Upper lobe of left lung (tissue), 6 donors: ENCODE measurements at regions not wholly inside any gene's neighbourhood (a gene's known extent, or its start where the extent isn't known, plus 50 kb on each side); places are given as distances from the start of the nearest gene placed in this dataset.

Source experiments
- ATAC-seq, 2 donors: fragments of 200-7000 bp; cut with Tn5 transposase; one replicate each; pipeline ENCODE4 v1.9.1; 2022; ENCODE audit warnings: mild to moderate bottlenecking in 2 of 2, moderate library complexity in 2 of 2; ENCODE audit not compliant: low FRiP score in 2 of 2
- DNase-seq, 2 donors: peaks; one replicate each; pipeline ENCODE4 v3.0.0-alpha.2; 2019 to 2020
- H3K27ac ChIP-seq, 4 donors: fragments of 200-600 bp; sonication (generic); one replicate each; pipeline ENCODE4 v1.5.1; 2016 to 2019
- H3K27me3 ChIP-seq, 4 donors: fragments of 200-600 bp; sonication (generic); one replicate each; pipeline ENCODE4 v1.5.1; 2017 to 2019
- H3K36me3 ChIP-seq, 4 donors: fragments of 200-600 bp; sonication (generic); one replicate each; pipeline ENCODE4 v1.5.1; 2016 to 2019
- H3K4me1 ChIP-seq, 4 donors: fragments of 200-600 bp; sonication (generic); one replicate each; pipeline ENCODE4 v1.5.1; 2018 to 2019
- H3K4me3 ChIP-seq, 4 donors: fragments of 200-600 bp; sonication (generic); one replicate each; pipeline ENCODE4 v1.5.1; 2017 to 2019; ENCODE audit warnings: mild to moderate bottlenecking in 2 of 4, moderate library complexity in 1 of 4
- H3K9me3 ChIP-seq, 4 donors: fragments of 200-600 bp; sonication (generic); one replicate each; pipeline ENCODE4 v1.5.1; 2018 to 2019
- CTCF ChIP-seq, 6 experiments: fragments of 450-650 bp in 4 of 6; fragments of 200-600 bp in 2 of 6; sonication (generic) in 2 of 6; IDR thresholded peaks; one replicate each; pipeline ENCODE4 v1.5.1; 2016 to 2019; ENCODE audit warnings: antibody characterized with exemption in 6 of 6
- EP300 ChIP-seq, 4 donors: sonication (generic); formaldehyde crosslinking; IDR thresholded peaks; one replicate each; pipeline ENCODE4 v1.5.1; 2017; ENCODE audit warnings: antibody characterized with exemption in 4 of 4, control low read depth in 2 of 4
- POLR2A ChIP-seq, 4 donors: fragments of 450-650 bp; IDR thresholded peaks; one replicate each; pipeline ENCODE4 v1.5.1; 2016 to 2017; ENCODE audit warnings: antibody characterized with exemption in 4 of 4, mild to moderate bottlenecking in 2 of 4
- POLR2AphosphoS5 ChIP-seq, 2 donors: sonication (generic); formaldehyde crosslinking; IDR thresholded peaks; one replicate each; pipeline ENCODE4 v1.5.1; 2017; ENCODE audit warnings: antibody characterized with exemption in 2 of 2
- WGBS, 2 donors: methylation state at CpG; one replicate each; pipeline ENCODE4 v1.1.5; 2017 to 2018; 5-methylcytosine and 5-hydroxymethylcytosine counted together
- donor health status: DM: no; HTN: no; CAD: no; lungs with moderate emphysema.
- donor health status: DM: no; HTN: yes; CAD: no; lungs with severe emphysema.

GRCh38 chr3:21944251-21944650 lies 193.2 kb upstream of the ZNF385D start:
- H3K9me3 ChIP-seq: no peaks in the 10 kb centered on the region
- WGBS, 2 donors: 73 to 78% methylated on average over 6 of the region's 6 CpGs
- TF ChIP-seq EP300 (IDR thresholded peaks at IDR 0.05) (no peak), POLR2A (IDR thresholded peaks at IDR 0.05) (no peak), CTCF (IDR thresholded peaks at IDR 0.05) (no peak), POLR2AphosphoS5 (IDR thresholded peaks at IDR 0.05) (no peak)
- no peak for ATAC-seq
- H3K4me1 ChIP-seq: no peaks in the 10 kb centered on the region
- H3K27ac ChIP-seq: no peak overlapping the region
- no peak overlapping the region for H3K4me3 ChIP-seq
- no peak for DNase-seq
- H3K27me3 ChIP-seq: no peaks in the 10 kb centered on the region
- no peaks in the 10 kb centered on the region for H3K36me3 ChIP-seq

- 77 to 81% methylated on average over 3 of the region's 3 CpGs for WGBS, 2 donors
- Histone ChIP-seq H3K4me1 (no peaks in the 10 kb centered on the region), H3K4me3 (no peak overlapping the region), H3K36me3 (no peaks in the 10 kb centered on the region), H3K27me3 (no peaks in the 10 kb centered on the region), H3K9me3 (no peaks in the 10 kb centered on the region), H3K27ac (no peak overlapping the region)
- TF ChIP-seq POLR2AphosphoS5 (IDR thresholded peaks at IDR 0.05) (no peak), EP300 (IDR thresholded peaks at IDR 0.05) (no peak), CTCF (IDR thresholded peaks at IDR 0.05) (no peak), POLR2A (IDR thresholded peaks at IDR 0.05) (no peak)
- DNase-seq (no peak), ATAC-seq (no peak)
Measured at GRCh38 chr3:21952856-21953255, 201.8 kb upstream of the ZNF385D start.

- 69 to 78% methylated on average over 2 of the region's 2 CpGs for WGBS, 2 donors
- no peak for ATAC-seq
- DNase-seq: no peak
- Histone ChIP-seq H3K9me3 (no peaks in the 10 kb centered on the region), H3K36me3 (no peaks in the 10 kb centered on the region), H3K4me1 (no peaks in the 10 kb centered on the region), H3K4me3 (no peak overlapping the region), H3K27ac (no peak overlapping the region), H3K27me3 (no peaks in the 10 kb centered on the region)
- TF ChIP-seq EP300 (IDR thresholded peaks at IDR 0.05): no peak
- TF ChIP-seq CTCF (IDR thresholded peaks at IDR 0.05): no peak
- no peak for TF ChIP-seq POLR2A (IDR thresholded peaks at IDR 0.05)
- no peak for TF ChIP-seq POLR2AphosphoS5 (IDR thresholded peaks at IDR 0.05)
Measured at GRCh38 chr3:21954709-21955108, 203.7 kb upstream of the ZNF385D start.

GRCh38 chr3:21955406-21955805 lies 204.4 kb upstream of the ZNF385D start:
- no peak overlapping the region for H3K27ac ChIP-seq
- ATAC-seq: no peak
- H3K36me3 ChIP-seq: no peaks in the 10 kb centered on the region
- TF ChIP-seq EP300 (IDR thresholded peaks at IDR 0.05): no peak
- no peak for TF ChIP-seq POLR2A (IDR thresholded peaks at IDR 0.05)
- TF ChIP-seq CTCF (IDR thresholded peaks at IDR 0.05): no peak
- TF ChIP-seq POLR2AphosphoS5 (IDR thresholded peaks at IDR 0.05): no peak
- 82 to 94% methylated on average over 2 of the region's 2 CpGs for WGBS, 2 donors
- no peak overlapping the region for H3K4me3 ChIP-seq
- H3K4me1 ChIP-seq: no peaks in the 10 kb centered on the region
- no peaks in the 10 kb centered on the region for H3K27me3 ChIP-seq
- H3K9me3 ChIP-seq: no peaks in the 10 kb centered on the region
- DNase-seq: no peak

- WGBS, 2 donors: 0 to 52% methylated on average over 1 of the region's 1 CpG
Measured at GRCh38 chr3:21960033-21960432, 209.0 kb upstream of the ZNF385D start.

More at GRCh38 chr3:21960033-21960432, 209.0 kb upstream of the ZNF385D start:
- no peaks in the 10 kb centered on the region for H3K27me3 ChIP-seq
- no peak for ATAC-seq
- no peak overlapping the region for H3K4me3 ChIP-seq
- TF ChIP-seq CTCF (IDR thresholded peaks at IDR 0.05) (no peak), EP300 (IDR thresholded peaks at IDR 0.05) (no peak), POLR2A (IDR thresholded peaks at IDR 0.05) (no peak), POLR2AphosphoS5 (IDR thresholded peaks at IDR 0.05) (no peak)
- H3K4me1 ChIP-seq: no peaks in the 10 kb centered on the region
- no peak overlapping the region for H3K27ac ChIP-seq
- no peaks in the 10 kb centered on the region for H3K36me3 ChIP-seq
- DNase-seq: no peak
- no peaks in the 10 kb centered on the region for H3K9me3 ChIP-seq
